Jurkat, Clone E6-1 (cell line): ENCODE measurements at regions not wholly inside any gene's neighbourhood (a gene's known extent, or its start where the extent isn't known, plus 50 kb on each side); places are given as distances from the start of the nearest gene placed in this dataset.

Experiments used
- DNase-seq: peaks from one replicate; pipeline ENCODE4 v3.0.0-alpha.2; 2011; ENCODE audit warnings: low read depth, low spot score
- H3K4me3 ChIP-seq: 2 replicates; pipeline ENCODE4 v1.5.1; 2011; ENCODE audit warnings: mild to moderate bottlenecking, low read length, control low read depth, moderate library complexity

GRCh38 chr17:70863436-70864248, 694.3 kb downstream of the KCNJ2 start:
- DNase-seq: no peak
- H3K4me3 ChIP-seq: no peak overlapping the region

GRCh38 chr17:70865993-70866804, 696.9 kb downstream of the KCNJ2 start:
- H3K4me3 ChIP-seq: no peak overlapping the region
- DNase-seq: no peak

GRCh38 chr17:70868149-70868548, 698.8 kb downstream of the KCNJ2 start:
- no peak overlapping the region for H3K4me3 ChIP-seq
- DNase-seq: no peak

- no peak overlapping the region for H3K4me3 ChIP-seq
- DNase-seq: no peak
Observed at GRCh38 chr17:70869402-70870085, 700.2 kb downstream of the KCNJ2 start.

GRCh38 chr17:70871180-70871818, 702.0 kb downstream of the KCNJ2 start:
- DNase-seq: no peak
- H3K4me3 ChIP-seq: no peak overlapping the region

- H3K4me3 ChIP-seq: no peak overlapping the region
- DNase-seq: no peak
Observed at GRCh38 chr17:70872103-70872502, 702.8 kb downstream of the KCNJ2 start.

GRCh38 chr17:70875729-70876310, 706.5 kb downstream of the KCNJ2 start:
- no peak for DNase-seq

GRCh38 chr17:70878879-70879278, 709.5 kb downstream of the KCNJ2 start:
- no peak for DNase-seq
- H3K4me3 ChIP-seq: no peak overlapping the region

More at GRCh38 chr17:70875729-70876310, 706.5 kb downstream of the KCNJ2 start:
- H3K4me3 ChIP-seq: no peak overlapping the region

- no peak overlapping the region for H3K4me3 ChIP-seq
- DNase-seq: no peak
Observed at GRCh38 chr17:70879401-70879800, 710.1 kb downstream of the KCNJ2 start.

GRCh38 chr17:70881093-70881492, 711.8 kb downstream of the KCNJ2 start:
- no peak for DNase-seq
- no peak overlapping the region for H3K4me3 ChIP-seq

- DNase-seq: no peak
- H3K4me3 ChIP-seq: no peak overlapping the region
Observed at GRCh38 chr17:70882504-70882903, 713.2 kb downstream of the KCNJ2 start.

- DNase-seq: no peak
- H3K4me3 ChIP-seq: no peak overlapping the region
Observed at GRCh38 chr17:70886648-70887047, 717.3 kb downstream of the KCNJ2 start.

- no peak overlapping the region for H3K4me3 ChIP-seq
- DNase-seq: no peak
Observed at GRCh38 chr17:70888324-70888723, 719.0 kb downstream of the KCNJ2 start.

GRCh38 chr17:70891306-70891705, 722.0 kb downstream of the KCNJ2 start:
- DNase-seq: no peak
- no peak overlapping the region for H3K4me3 ChIP-seq

GRCh38 chr17:70892527-70892926, 723.2 kb downstream of the KCNJ2 start:
- no peak overlapping the region for H3K4me3 ChIP-seq
- DNase-seq: no peak

- no peak for DNase-seq
- no peak overlapping the region for H3K4me3 ChIP-seq
Observed at GRCh38 chr17:70896843-70897242, 727.5 kb downstream of the KCNJ2 start.

- DNase-seq: no peak
- no peak overlapping the region for H3K4me3 ChIP-seq
Observed at GRCh38 chr17:70897446-70897845, 728.1 kb downstream of the KCNJ2 start.

GRCh38 chr17:70901870-70902269, 732.5 kb downstream of the KCNJ2 start:
- no peak overlapping the region for H3K4me3 ChIP-seq
- peak; percentile 2 for DNase-seq

- no peak overlapping the region for H3K4me3 ChIP-seq
- DNase-seq: no peak
Observed at GRCh38 chr17:70905796-70906195, 736.5 kb downstream of the KCNJ2 start.
